ENCODE measurements at regions not wholly inside any gene's neighbourhood (a gene's known extent, or its start where the extent isn't known, plus 50 kb on each side); places are given as distances from the start of the nearest gene placed in this dataset.
"Not testable (repeated sequence)": the region's sequence is repeated elsewhere in the genome, so short reads cannot be mapped to it uniquely, and the experiment has no call there.

DNA sequence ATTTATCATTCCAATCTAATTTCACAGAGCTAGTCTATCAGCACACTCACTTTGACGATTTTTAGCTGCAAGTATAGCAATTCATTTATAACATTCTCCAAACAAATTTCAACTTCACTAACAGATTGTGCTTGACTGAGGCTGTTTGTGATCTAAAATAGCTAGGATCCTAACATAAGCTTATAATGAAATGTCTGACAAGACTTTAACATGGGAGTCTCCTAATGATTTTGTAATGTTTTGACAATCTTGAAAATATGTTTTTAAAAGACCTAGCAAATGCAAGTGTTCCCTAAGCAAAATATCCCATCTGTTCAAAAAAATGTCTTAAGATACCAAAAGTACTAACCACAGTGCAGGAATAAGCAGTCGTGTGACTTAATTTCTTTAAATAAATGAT is 889.5 kb upstream of the SPRY2 start:
- ChIA-PET POLR2A (no interaction called here), CTCF (no interaction called here)
- Histone ChIP-seq H4K20me1 (replicated peaks; ENCODE audit: control insufficient read depth, extremely low read depth, insufficient read depth, low read length) (no peaks in the 10 kb centered on the region), H3K4me2 (ENCODE audit: insufficient read depth, low read length) (no peak overlapping the region), H3K4me3 (replicated peaks in 1 of 3; ENCODE audit: insufficient read depth in 1 of 3, low read depth in 1 of 3, low read length in 3 of 3) (no peak overlapping the region), H2AFZ (ENCODE audit: low read depth, low read length) (no peak overlapping the region), H3K27ac (ENCODE audit: insufficient read depth, low read depth, low read length) (no peak overlapping the region), H3K79me2 (ENCODE audit: control insufficient read depth, insufficient read depth, low read length) (no peaks in the 10 kb centered on the region), H3K9me1 (replicated peaks; ENCODE audit: control insufficient read depth, extremely low read depth, insufficient read depth, low read length) (no peaks in the 10 kb centered on the region), H3K27me3 (ENCODE audit: control insufficient read depth in 2 of 2, insufficient read depth in 2 of 2, low read length in 2 of 2) (no peaks in the 10 kb centered on the region), H3K9ac (replicated peaks; ENCODE audit: extremely low read depth, insufficient read depth, low read length) (no peak overlapping the region), H3K36me3 (ENCODE audit: control insufficient read depth in 2 of 2, extremely low read depth in 1 of 2, insufficient read depth in 2 of 2, low read length in 2 of 2) (no peaks in the 10 kb centered on the region), H3K9me3 (replicated peaks; ENCODE audit: control insufficient read depth, insufficient read depth, low read length) (no peaks in the 10 kb centered on the region), H3K4me1 (ENCODE audit: control insufficient read depth, extremely low read depth, insufficient read depth, low read length) (no peaks in the 10 kb centered on the region)
- no TSS peak for BruUV-seq (replicated peaks)
- FAIRE-seq (no peak), DNase-seq (ENCODE audit: low read depth, low spot score) (no peak)
- dilution Hi-C loops (cut with MboI; ENCODE audit: extremely low pct_ligation_motif_present, low sequenced_read_pairs) (no loop called here), intact Hi-C loops (cut with micrococcal nuclease) (no loop called here)
- TF ChIP-seq MYC (IDR thresholded peaks at IDR 0.05; ENCODE audit: low read depth, low read length) (no peak), POLR2AphosphoS5 (IDR thresholded peaks at IDR 0.05; ENCODE audit: insufficient read depth, low read depth, low read length) (no peak)

DNA sequence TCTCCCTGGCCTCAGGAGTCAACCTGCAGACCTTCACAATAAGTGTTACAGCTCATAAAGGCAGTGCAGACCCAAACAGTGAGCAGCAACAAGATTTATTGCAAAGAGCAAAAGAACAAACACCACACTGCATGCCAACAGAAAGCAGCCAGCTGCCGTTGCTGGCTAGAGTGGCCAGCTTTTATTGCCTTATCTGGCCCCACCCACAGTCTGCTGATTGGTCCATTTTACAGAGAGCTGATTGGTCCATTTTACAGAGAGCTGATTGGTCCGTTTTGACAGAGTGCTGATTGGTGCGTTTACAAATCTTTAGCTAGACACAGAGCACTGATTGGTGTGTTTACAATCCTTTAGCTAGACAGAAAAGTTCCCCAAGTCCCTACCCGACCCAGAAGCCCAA is 885.9 kb upstream of the SPRY2 start:
- FAIRE-seq; H3K36me3 ChIP-seq (ENCODE audit: control insufficient read depth in 2 of 2, extremely low read depth in 1 of 2, insufficient read depth in 2 of 2, low read length in 2 of 2); H3K9me3 ChIP-seq (replicated peaks; ENCODE audit: control insufficient read depth, insufficient read depth, low read length); DNase-seq (ENCODE audit: low read depth, low spot score); H4K20me1 ChIP-seq (replicated peaks; ENCODE audit: control insufficient read depth, extremely low read depth, insufficient read depth, low read length); dilution Hi-C loops (cut with MboI; ENCODE audit: extremely low pct_ligation_motif_present, low sequenced_read_pairs); H3K4me2 ChIP-seq (ENCODE audit: insufficient read depth, low read length); H3K4me1 ChIP-seq (ENCODE audit: control insufficient read depth, extremely low read depth, insufficient read depth, low read length); H2AFZ ChIP-seq (ENCODE audit: low read depth, low read length); CTCF ChIA-PET; H3K4me3 ChIP-seq (replicated peaks in 1 of 3; ENCODE audit: insufficient read depth in 1 of 3, low read depth in 1 of 3, low read length in 3 of 3); intact Hi-C loops (cut with micrococcal nuclease); BruUV-seq (replicated peaks); H3K27ac ChIP-seq (ENCODE audit: insufficient read depth, low read depth, low read length); H3K27me3 ChIP-seq (ENCODE audit: control insufficient read depth in 2 of 2, insufficient read depth in 2 of 2, low read length in 2 of 2); H3K9me1 ChIP-seq (replicated peaks; ENCODE audit: control insufficient read depth, extremely low read depth, insufficient read depth, low read length); H3K9ac ChIP-seq (replicated peaks; ENCODE audit: extremely low read depth, insufficient read depth, low read length); H3K79me2 ChIP-seq (ENCODE audit: control insufficient read depth, insufficient read depth, low read length); POLR2A ChIA-PET: not testable (repeated sequence)

All from endothelial cell of umbilical vein (primary cell).